Keratinocyte (primary cell): ENCODE measurements at regions not wholly inside any gene's neighbourhood (a gene's known extent, or its start where the extent isn't known, plus 50 kb on each side); places are given as distances from the start of the nearest gene placed in this dataset.

ENCODE experiments used
- DNase-seq: peaks from one replicate; pipeline ENCODE4 v3.0.0-alpha.2; 2011; ENCODE audit warnings: low read depth, missing footprints, low spot score
- FAIRE-seq: peaks from 2 replicates; lab custom pipeline; 2011; peaks lifted over from hg19 to GRCh38; lab: Jason Lieb, UNC
- H2AFZ ChIP-seq: 2 replicates; pipeline ENCODE4 v1.6.0; 2012; ENCODE audit warnings: low read length, control low read depth, inconsistent platforms; ENCODE audit not compliant: control insufficient read depth
- H3K27ac ChIP-seq: 2 replicates; pipeline ENCODE4 v1.5.1; 2011; ENCODE audit warnings: low read length; ENCODE audit not compliant: control insufficient read depth, insufficient read depth
- H3K27me3 ChIP-seq: 3 replicates; pipeline ENCODE4 v1.6.0; 2011; ENCODE audit warnings: low read length; ENCODE audit not compliant: control insufficient read depth, insufficient read depth; ENCODE audit errors: extremely low read depth
- H3K36me3 ChIP-seq, 2 experiments: 2 replicates in 1 of 2; 3 replicates in 1 of 2; pipeline ENCODE4 v1.5.1; 2011; ENCODE audit warnings: low read length in 2 of 2, mild to moderate bottlenecking in 1 of 2; ENCODE audit not compliant: control insufficient read depth in 2 of 2, insufficient read depth in 2 of 2; ENCODE audit errors: extremely low read depth in 1 of 2
- H3K4me1 ChIP-seq: 3 replicates; pipeline ENCODE4 v1.5.1; 2011; ENCODE audit warnings: low read length; ENCODE audit not compliant: control insufficient read depth, insufficient read depth; ENCODE audit errors: extremely low read depth
- H3K4me2 ChIP-seq: 3 replicates; pipeline ENCODE4 v1.6.0; 2011; ENCODE audit warnings: low read depth, low read length; ENCODE audit not compliant: control insufficient read depth, insufficient read depth; ENCODE audit errors: extremely low read depth
- H3K4me3 ChIP-seq, 3 experiments: fragments of 200-600 bp in 1 of 3; sonication (generic) in 1 of 3; 2 replicates in 2 of 3; 3 replicates in 1 of 3; pipeline ENCODE4 v1.5.1; 2011 to 2016; ENCODE audit warnings: low read length in 3 of 3, mild to moderate bottlenecking in 3 of 3, control low read depth in 2 of 3, inconsistent platforms in 1 of 3, low read depth in 1 of 3, mixed read lengths in 1 of 3, mixed run types in 1 of 3, moderate library complexity in 1 of 3; ENCODE audit not compliant: control insufficient read depth in 2 of 3, insufficient read depth in 2 of 3; ENCODE audit errors: extremely low read depth in 1 of 3
- H3K79me2 ChIP-seq: 2 replicates; pipeline ENCODE4 v1.6.0; 2012; ENCODE audit warnings: low read length; ENCODE audit not compliant: control insufficient read depth, insufficient read depth
- H3K9ac ChIP-seq: 3 replicates; pipeline ENCODE4 v1.6.0; 2011; ENCODE audit warnings: low read length; ENCODE audit not compliant: control insufficient read depth, insufficient read depth; ENCODE audit errors: extremely low read depth
- H3K9me1 ChIP-seq: 3 replicates; pipeline ENCODE4 v1.6.0; 2011; ENCODE audit warnings: low read length; ENCODE audit not compliant: control insufficient read depth, insufficient read depth; ENCODE audit errors: extremely low read depth
- H3K9me3 ChIP-seq: 2 replicates; pipeline ENCODE4 v1.5.1; 2012; ENCODE audit warnings: low read depth, low read length; ENCODE audit not compliant: control insufficient read depth
- H4K20me1 ChIP-seq: 3 replicates; pipeline ENCODE4 v1.6.0; 2011; ENCODE audit warnings: low read length; ENCODE audit not compliant: control insufficient read depth, insufficient read depth; ENCODE audit errors: extremely low read depth
- CTCF ChIP-seq, 3 experiments: IDR thresholded peaks in 1 of 3; conservative IDR thresholded peaks in 1 of 3; optimal IDR thresholded peaks in 1 of 3; 2 replicates in 2 of 3; 3 replicates in 1 of 3; pipeline versions ENCODE3 to v1.5.1; 2011; ENCODE audit warnings: low read length in 3 of 3, mild to moderate bottlenecking in 3 of 3, moderate library complexity in 2 of 3, control low read depth in 1 of 3, inconsistent platforms in 1 of 3; ENCODE audit not compliant: insufficient read depth in 2 of 3; ENCODE audit errors: extremely low read depth in 1 of 3
- EZH2 ChIP-seq: IDR thresholded peaks from one replicate; pipeline ENCODE4 v1.6.1; 2012; ENCODE audit warnings: inconsistent platforms, mild to moderate bottlenecking, low read length, moderate library complexity
- dilution Hi-C: fragments of 300-500 bp; cut with MboI; formaldehyde crosslinking; loops from one replicate; pipeline ENCODE4 v1.7.0; 2020; ENCODE audit warnings: low sequenced_read_pairs; ENCODE audit not compliant: extremely low pct_ligation_motif_present

DNA sequence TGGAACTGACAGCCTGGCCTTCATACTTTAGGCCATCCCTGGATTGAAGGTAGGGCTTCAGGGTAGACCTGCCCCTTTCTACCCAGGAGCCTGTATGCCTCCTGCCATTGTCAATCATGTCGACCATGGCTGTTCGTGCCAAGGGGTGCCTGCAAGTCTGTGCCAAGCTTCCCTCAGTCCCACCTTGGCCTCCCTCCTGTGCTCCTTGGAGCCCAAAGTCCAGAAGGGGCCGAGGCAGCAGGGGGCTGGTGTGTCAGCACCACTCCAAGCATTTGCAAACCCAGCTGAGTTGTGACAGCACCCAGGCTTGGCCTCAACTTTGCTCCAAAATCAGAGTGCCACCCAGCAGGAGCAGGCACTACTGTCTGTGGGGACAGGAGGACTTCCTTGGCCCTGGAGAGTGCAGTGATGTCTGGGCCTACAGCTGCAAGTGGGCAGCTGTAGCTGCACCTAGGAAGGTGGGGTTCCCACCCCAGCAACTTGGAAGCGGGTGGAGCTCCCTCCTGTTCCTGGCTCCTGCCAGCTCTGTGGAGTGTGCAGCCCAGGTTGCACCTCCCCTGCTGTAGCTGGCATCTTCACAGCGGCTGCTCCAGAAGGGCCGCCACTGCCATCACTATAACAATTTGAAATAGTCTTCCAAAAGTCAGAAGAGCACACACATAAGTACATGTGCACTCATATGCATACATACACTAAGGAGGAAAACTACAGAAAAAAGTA, 1719.3 kb downstream of the HACE1 start:
- H3K79me2 ChIP-seq, result no peaks in the 10 kb centered on the region
- no peaks in the 10 kb centered on the region for H3K9me3 ChIP-seq
- no peaks in the 10 kb centered on the region for H3K4me1 ChIP-seq
- no peaks in the 10 kb centered on the region for H3K27me3 ChIP-seq
- H4K20me1 ChIP-seq, result no peaks in the 10 kb centered on the region
- no peak overlapping the region for H2AFZ ChIP-seq
- no peak overlapping the region for H3K9ac ChIP-seq
- FAIRE-seq, result no peak
- TF ChIP-seq EZH2, result no peak
- TF ChIP-seq CTCF (optimal IDR thresholded peaks at IDR 0.05 in 1 of 3, IDR thresholded peaks at IDR 0.05 in 1 of 3, conservative IDR thresholded peaks at IDR 0.05 in 1 of 3; ENCODE audit: extremely low read depth in 1 of 3, insufficient read depth in 2 of 3, low read length in 3 of 3), result no peak
- H3K4me2 ChIP-seq, result no peak overlapping the region
- H3K36me3 ChIP-seq, result no peaks in the 10 kb centered on the region
- no peaks in the 10 kb centered on the region for H3K9me1 ChIP-seq
- dilution Hi-C loops, result no loop called here
- H3K4me3 ChIP-seq, result no peak overlapping the region
- no peak overlapping the region for H3K27ac ChIP-seq
- DNase-seq, result no peak

DNA sequence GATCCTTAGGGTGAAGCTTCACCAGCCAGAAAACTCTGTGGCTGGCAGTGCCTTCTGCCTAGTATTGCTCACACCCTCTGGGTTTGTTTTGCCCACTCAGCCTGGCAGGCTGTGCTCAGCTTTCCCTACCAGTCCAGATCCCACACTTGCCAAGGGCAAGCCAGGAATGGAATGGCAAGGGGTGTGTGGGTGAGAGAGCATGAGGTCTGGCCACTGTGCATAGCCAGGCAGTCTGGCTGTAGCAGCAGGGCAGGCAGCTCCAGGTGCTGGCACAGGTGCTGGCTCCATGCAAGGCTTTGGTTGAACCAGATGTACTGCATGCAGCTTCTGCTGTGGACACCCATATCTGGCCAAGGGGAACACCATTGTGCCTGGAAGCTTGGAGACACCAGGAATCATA, 1720.3 kb downstream of the HACE1 start:
- Histone ChIP-seq H4K20me1 (no peaks in the 10 kb centered on the region), H3K4me2 (no peak overlapping the region), H2AFZ (no peak overlapping the region), H3K27me3 (no peaks in the 10 kb centered on the region), H3K4me3 (no peak overlapping the region), H3K9me3 (no peaks in the 10 kb centered on the region), H3K36me3 (no peaks in the 10 kb centered on the region), H3K4me1 (no peaks in the 10 kb centered on the region), H3K9ac (no peak overlapping the region), H3K79me2 (no peaks in the 10 kb centered on the region), H3K9me1 (no peaks in the 10 kb centered on the region), H3K27ac (no peak overlapping the region)
- TF ChIP-seq EZH2 (no peak), CTCF (optimal IDR thresholded peaks at IDR 0.05 in 1 of 3, IDR thresholded peaks at IDR 0.05 in 1 of 3, conservative IDR thresholded peaks at IDR 0.05 in 1 of 3; ENCODE audit: extremely low read depth in 1 of 3, insufficient read depth in 2 of 3, low read length in 3 of 3) (no peak)
- DNase-seq, result no peak
- dilution Hi-C loops, result no loop called here
- no peak for FAIRE-seq
